Panc1 (cell line): ENCODE measurements at regions not wholly inside any gene's neighbourhood (a gene's known extent, or its start where the extent isn't known, plus 50 kb on each side); places are given as distances from the start of the nearest gene placed in this dataset.

Experiments used
- ATAC-seq: fragments of 200-7000 bp; cut with Tn5 transposase; 2 replicates; pipeline ENCODE4 v1.9.1; 2020; ENCODE audit warnings: mild to moderate bottlenecking, moderate library complexity
- BruUV-seq: library from RNA; stranded (reverse); fragments of 400-500 nt; replicated peaks from 2 replicates; lab custom pipeline; 2021; lab: Mats Ljungman, UMichigan
- CTCF ChIA-PET: fragments of 300-600 bp; sonication (Branson Sonifier 250); formaldehyde crosslinking; loops from one replicate; lab custom pipeline; 2022; ENCODE audit warnings: antibody characterized with exemption; lab: Charles Lee
- POLR2A ChIA-PET: fragments of 300-600 bp; sonication (Branson Sonifier 250); formaldehyde crosslinking; loops from one replicate; lab custom pipeline; 2022; ENCODE audit warnings: antibody characterized with exemption; lab: Charles Lee
- DNase-seq: peaks from one replicate; pipeline ENCODE4 v3.0.0-alpha.2; 2010; ENCODE audit warnings: low read depth, low spot score
- H3K27ac ChIP-seq: 2 replicates; pipeline ENCODE4 v1.5.1; 2011; ENCODE audit warnings: mild to moderate bottlenecking, low read length, inconsistent platforms
- H3K27me3 ChIP-seq: fragments of 200-500 bp; sonication (Bioruptor generic); 2 replicates; pipeline ENCODE4 v1.6.0; 2014; ENCODE audit warnings: low read length, inconsistent platforms; ENCODE audit not compliant: control insufficient read depth, insufficient read depth
- H3K36me3 ChIP-seq: fragments of 200-500 bp; sonication (Bioruptor generic); 2 replicates; pipeline ENCODE4 v1.5.1; 2014; ENCODE audit warnings: inconsistent platforms, mild to moderate bottlenecking, low read length, moderate library complexity; ENCODE audit not compliant: control insufficient read depth, insufficient read depth
- H3K4me1 ChIP-seq: 2 replicates; pipeline ENCODE4 v1.5.1; 2011; ENCODE audit warnings: inconsistent platforms, mild to moderate bottlenecking, low read length, moderate library complexity; ENCODE audit not compliant: control insufficient read depth, insufficient read depth
- H3K4me3 ChIP-seq, 2 experiments: 2 replicates each; pipeline ENCODE4 v1.5.1; 2011 to 2012; ENCODE audit warnings: low read depth in 2 of 2, low read length in 2 of 2, mild to moderate bottlenecking in 2 of 2, inconsistent platforms in 1 of 2, moderate library complexity in 1 of 2
- H3K9me3 ChIP-seq: fragments of 200-500 bp; sonication (Bioruptor generic); 2 replicates; pipeline ENCODE4 v1.5.1; 2014; ENCODE audit warnings: low read depth, mild to moderate bottlenecking, inconsistent platforms, low read length, moderate library complexity; ENCODE audit not compliant: control insufficient read depth, insufficient read depth
- CTCF ChIP-seq: fragments of 450-650 bp; IDR thresholded peaks from 2 replicates; pipeline ENCODE4 v1.5.1; 2017; ENCODE audit warnings: mild to moderate bottlenecking
- POLR2AphosphoS5 ChIP-seq: IDR thresholded peaks from 2 replicates; pipeline ENCODE4 v1.6.1; 2012; ENCODE audit warnings: mild to moderate bottlenecking, low read depth, low read length, moderate library complexity
- REST ChIP-seq, 2 experiments: IDR thresholded peaks; 2 replicates each; pipeline ENCODE4 v1.6.1; 2011 to 2012; ENCODE audit warnings: low read depth in 2 of 2, control low read depth in 1 of 2, low read length in 1 of 2, mild to moderate bottlenecking in 1 of 2, moderate library complexity in 1 of 2; ENCODE audit not compliant: insufficient read depth in 1 of 2
- SIN3A ChIP-seq: IDR thresholded peaks from 2 replicates; pipeline ENCODE4 v1.6.1; 2012; ENCODE audit warnings: low read depth, mild to moderate bottlenecking, low read length, moderate library complexity, borderline replicate concordance; ENCODE audit not compliant: insufficient read depth
- TCF7L2 ChIP-seq: IDR thresholded peaks from 2 replicates; pipeline ENCODE4 v1.6.1; 2011; ENCODE audit warnings: mild to moderate bottlenecking, low read depth, low read length, inconsistent platforms
- in situ Hi-C: cut with HindIII; loops from 2 replicates; pipeline ENCODE4 v1.10.0; 2016; ENCODE audit warnings: low sequenced_read_pairs, low pct_unique_long_range_greater_than_20kb
- intact Hi-C: fragments of 100-400 bp; cut with micrococcal nuclease; formaldehyde crosslinking; loops from one replicate; pipeline ENCODE4 v1.10.0; 2022; ENCODE audit not compliant: unreplicated experiment

- TF ChIP-seq TCF7L2 (no peak), POLR2AphosphoS5 (no peak), SIN3A (no peak), REST (IDR thresholded peaks at IDR 0.05; ENCODE audit: insufficient read depth in 1 of 2, low read depth in 2 of 2, low read length in 1 of 2) (no peak), CTCF (no peak)
- no peak for DNase-seq
- no peak overlapping the region for H3K27ac ChIP-seq
- ChIA-PET POLR2A (no interaction called here), CTCF (no interaction called here)
- H3K36me3 ChIP-seq = no peaks in the 10 kb centered on the region; the same call in 1 of the 2 replicates
- no peaks in the 10 kb centered on the region for H3K27me3 ChIP-seq
- BruUV-seq = no TSS peak
- in situ Hi-C loops (no loop called here), intact Hi-C loops (no loop called here)
- H3K4me1 ChIP-seq = no peaks in the 10 kb centered on the region
- H3K4me3 ChIP-seq = no peak overlapping the region
- H3K9me3 ChIP-seq = no peaks in the 10 kb centered on the region
- ATAC-seq = no peak
These were observed 93.8 kb upstream of the FGF14 start for GRCh38 chr13:102495663-102496062.

- no peaks in the 10 kb centered on the region for H3K4me1 ChIP-seq
- ChIA-PET POLR2A (no interaction called here), CTCF (no interaction called here)
- H3K4me3 ChIP-seq = no peak overlapping the region
- ATAC-seq = no peak
- H3K36me3 ChIP-seq = no peaks in the 10 kb centered on the region
- no peak overlapping the region for H3K27ac ChIP-seq
- TF ChIP-seq CTCF = no peak
- TF ChIP-seq POLR2AphosphoS5 = no peak
- no peak for TF ChIP-seq SIN3A
- no peak for TF ChIP-seq TCF7L2
- TF ChIP-seq REST (IDR thresholded peaks at IDR 0.05; ENCODE audit: insufficient read depth in 1 of 2, low read depth in 2 of 2, low read length in 1 of 2) = no peak
- no TSS peak for BruUV-seq
- in situ Hi-C loops (no loop called here), intact Hi-C loops (no loop called here)
- no peaks in the 10 kb centered on the region for H3K27me3 ChIP-seq
- H3K9me3 ChIP-seq = no peaks in the 10 kb centered on the region
- DNase-seq = no peak
These were observed 85.5 kb upstream of the FGF14 start for GRCh38 chr13:102487330-102487729.
